Ovary (tissue), 7 donors: ENCODE measurements at regions not wholly inside any gene's neighbourhood (a gene's known extent, or its start where the extent isn't known, plus 50 kb on each side); places are given as distances from the start of the nearest gene placed in this dataset.
"Not testable (repeated sequence)": the region's sequence is repeated elsewhere in the genome, so short reads cannot be mapped to it uniquely, and the experiment has no call there.

Source experiments
- DNase-seq, 5 donors: peaks; one replicate each; pipeline ENCODE4 v3.0.0-alpha.2; 2019 to 2020
- H3K27ac ChIP-seq, 2 donors: fragments of 200-600 bp; one replicate each; pipeline versions ENCODE4 v1.5.1 to v1.8.0; 2019 to 2022
- H3K27me3 ChIP-seq: fragments of 200-600 bp; one replicate; pipeline ENCODE4 v1.8.0; 2022
- H3K36me3 ChIP-seq: fragments of 200-600 bp; sonication (generic); one replicate; pipeline ENCODE4 v1.5.1; 2019
- H3K4me1 ChIP-seq: one replicate; pipeline ENCODE4 v1.8.1; 2013; ENCODE audit warnings: mild to moderate bottlenecking, moderate library complexity; ENCODE audit not compliant: insufficient read depth
- H3K4me3 ChIP-seq: fragments of 200-600 bp; sonication (generic); one replicate; pipeline ENCODE4 v1.5.1; 2017
- H3K9me3 ChIP-seq, 2 donors: fragments of 200-600 bp in 1 of 2; sonication (generic) in 1 of 2; one replicate each; pipeline versions ENCODE4 v1.5.1 to v1.8.1; 2013 to 2019; ENCODE audit warnings: mild to moderate bottlenecking in 1 of 2, moderate library complexity in 1 of 2
- CTCF ChIP-seq, 3 donors: fragments of 450-650 bp in 2 of 3; fragments of 200-600 bp in 1 of 3; IDR thresholded peaks; one replicate each; pipeline versions ENCODE4 v1.5.1 to v1.8.0; 2016 to 2022; ENCODE audit warnings: antibody characterized with exemption in 3 of 3, mild to moderate bottlenecking in 1 of 3
- EP300 ChIP-seq: sonication (generic); formaldehyde crosslinking; IDR thresholded peaks from one replicate; pipeline ENCODE4 v1.6.1; 2017; ENCODE audit warnings: antibody characterized with exemption
- POLR2A ChIP-seq: fragments of 450-650 bp; IDR thresholded peaks from one replicate; pipeline ENCODE4 v1.6.1; 2017; ENCODE audit warnings: antibody characterized with exemption, mild to moderate bottlenecking, moderate library complexity
- WGBS, 3 donors: extraction: QIAGEN DNeasy Blood & Tissue Kit in 1 of 3; methylation state at CpG; one replicate each; pipeline versions ENCODE4 v1.1.5 to v1.1.7; 2013 to 2017; 5-methylcytosine and 5-hydroxymethylcytosine counted together
- intact Hi-C, 4 donors: fragments of 100-400 bp; cut with DNase I; formaldehyde crosslinking; loops; one replicate each; pipeline versions ENCODE4 v1.11.0 to v1.15.1; 2022 to 2023
- donor health status: DM: no; HTN: no; CAD: no; lungs with moderate emphysema.
- donor health status: DM: no; HTN: no; CAD: no.
- donor health status: Bipolar disorder and iron deficiency.
- donor health status: DM: no; HTN: no; CAD: no.
- donor health status: DM: yes; HTN: yes; CAD: no.

- Histone ChIP-seq H3K9me3 (no peaks in the 10 kb centered on the region), H3K4me3 (no peak overlapping the region), H3K27me3 (no peaks in the 10 kb centered on the region), H3K4me1 (no peaks in the 10 kb centered on the region), H3K36me3 (no peaks in the 10 kb centered on the region), H3K27ac (no peak overlapping the region)
- intact Hi-C loops = no loop called here
- no peak for TF ChIP-seq CTCF (IDR thresholded peaks at IDR 0.05)
- TF ChIP-seq EP300 = no peak
- no peak for TF ChIP-seq POLR2A
- DNase-seq = no peak
- 61 to 73% (median 67%) methylated on average over 1 of the region's 1 CpG for WGBS, 3 donors
Measured at GRCh38 chr2:194385376-194385775, 1271.7 kb upstream of the SLC39A10 start.

GRCh38 chr2:194383401-194383800 is 1273.6 kb upstream of the SLC39A10 start:
- H3K9me3 ChIP-seq = no peaks in the 10 kb centered on the region
- no peak overlapping the region for H3K4me3 ChIP-seq
- TF ChIP-seq CTCF (IDR thresholded peaks at IDR 0.05) = no peak
- no peak for TF ChIP-seq EP300
- TF ChIP-seq POLR2A = no peak
- intact Hi-C loops = no loop called here
- no peak overlapping the region for H3K27ac ChIP-seq
- WGBS, 3 donors = 24 to 32% (median 28%) methylated on average over 1 of the region's 1 CpG
- H3K36me3 ChIP-seq = no peaks in the 10 kb centered on the region
- H3K27me3 ChIP-seq = no peaks in the 10 kb centered on the region
- DNase-seq = no peak
- H3K4me1 ChIP-seq = no peaks in the 10 kb centered on the region

- Histone ChIP-seq H3K9me3 (no peaks in the 10 kb centered on the region), H3K27me3 (no peaks in the 10 kb centered on the region), H3K4me3 (no peak overlapping the region), H3K27ac (no peak overlapping the region), H3K36me3 (no peaks in the 10 kb centered on the region), H3K4me1 (no peaks in the 10 kb centered on the region)
- DNase-seq = no peak
- intact Hi-C loops = no loop called here
- TF ChIP-seq EP300 (no peak), CTCF (IDR thresholded peaks at IDR 0.05) (no peak), POLR2A (no peak)
Measured at GRCh38 chr2:194382221-194382620, 1274.8 kb upstream of the SLC39A10 start.

- H3K27ac ChIP-seq = no peak overlapping the region
- intact Hi-C loops = no loop called here
- no peak for DNase-seq
- no peak for TF ChIP-seq EP300
- no peak for TF ChIP-seq CTCF (IDR thresholded peaks at IDR 0.05)
- TF ChIP-seq POLR2A = no peak
- no peaks in the 10 kb centered on the region for H3K27me3 ChIP-seq
- no peak overlapping the region for H3K4me3 ChIP-seq
- no peaks in the 10 kb centered on the region for H3K9me3 ChIP-seq
- H3K4me1 ChIP-seq = no peaks in the 10 kb centered on the region
- 70 to 76% (median 71%) methylated on average over 1 of the region's 1 CpG for WGBS, 3 donors
- H3K36me3 ChIP-seq = no peaks in the 10 kb centered on the region
Measured at GRCh38 chr2:194380011-194380410, 1277.0 kb upstream of the SLC39A10 start.

GRCh38 chr2:194367390-194367789 is 1289.6 kb upstream of the SLC39A10 start:
- H3K27me3 ChIP-seq, H3K9me3 ChIP-seq, H3K36me3 ChIP-seq, H3K4me1 ChIP-seq, H3K27ac ChIP-seq, DNase-seq, intact Hi-C loops, H3K4me3 ChIP-seq: not testable (repeated sequence)
- WGBS, 3 donors = 50 to 70% (median 51%) methylated on average over 3 of the region's 3 CpGs
